GM18873 (cell line): ENCODE measurements at regions not wholly inside any gene's neighbourhood (a gene's known extent, or its start where the extent isn't known, plus 50 kb on each side); places are given as distances from the start of the nearest gene placed in this dataset.
"Not testable (repeated sequence)": the region's sequence is repeated elsewhere in the genome, so short reads cannot be mapped to it uniquely, and the experiment has no call there.

ENCODE experiments used
- ATAC-seq: cut with Tn5 transposase; IDR thresholded peaks from one replicate; pipeline ENCODE4 v1.9.1; 2021; ENCODE audit warnings: mild to moderate bottlenecking, moderate library complexity, moderate number of reproducible peaks; ENCODE audit not compliant: unreplicated experiment, low FRiP score

- no peak for ATAC-seq
Measured at GRCh38 chr9:86636519-86636918, 282.3 kb upstream of the TUT7 start.

- no peak for ATAC-seq
Measured at GRCh38 chr9:86636038-86636437, 281.8 kb upstream of the TUT7 start.

GRCh38 chr9:86634501-86634900 lies 280.3 kb upstream of the TUT7 start:
- no peak for ATAC-seq

GRCh38 chr9:86633945-86634344 lies 279.7 kb upstream of the TUT7 start:
- no peak for ATAC-seq

GRCh38 chr9:86632537-86632936 lies 278.3 kb upstream of the TUT7 start:
- ATAC-seq = no peak

- no peak for ATAC-seq
Measured at GRCh38 chr9:86629530-86629929, 275.3 kb upstream of the TUT7 start.

GRCh38 chr9:86626802-86627201 lies 272.6 kb upstream of the TUT7 start:
- ATAC-seq = no peak

- ATAC-seq = no peak
Measured at GRCh38 chr9:86624630-86625029, 270.4 kb upstream of the TUT7 start.

GRCh38 chr9:86614871-86615849 lies 260.9 kb upstream of the TUT7 start:
- no peak for ATAC-seq

- ATAC-seq = no peak
Measured at GRCh38 chr9:86613943-86614342, 259.7 kb upstream of the TUT7 start.

- not testable (repeated sequence) for ATAC-seq
Measured at GRCh38 chr9:86611534-86611933, 257.3 kb upstream of the TUT7 start.

GRCh38 chr9:86605303-86605702 lies 251.1 kb upstream of the TUT7 start:
- ATAC-seq = no peak

GRCh38 chr9:86604741-86605140 lies 250.5 kb upstream of the TUT7 start:
- no peak for ATAC-seq

GRCh38 chr9:86602715-86603114 lies 248.5 kb upstream of the TUT7 start:
- no peak for ATAC-seq

- ATAC-seq = no peak
Measured at GRCh38 chr9:86601697-86602096, 247.5 kb upstream of the TUT7 start.

GRCh38 chr9:86600977-86601376 lies 246.8 kb upstream of the TUT7 start:
- ATAC-seq = no peak

- ATAC-seq = no peak
Measured at GRCh38 chr9:86600291-86600690, 246.1 kb upstream of the TUT7 start.

GRCh38 chr9:86599561-86599960 lies 245.4 kb upstream of the TUT7 start:
- ATAC-seq = no peak

- no peak for ATAC-seq
Measured at GRCh38 chr9:86598411-86599239, 244.4 kb upstream of the TUT7 start.

GRCh38 chr9:86594724-86595123 lies 240.5 kb upstream of the TUT7 start:
- no peak for ATAC-seq

GRCh38 chr9:86591472-86591871 lies 237.3 kb upstream of the TUT7 start:
- ATAC-seq = no peak
